K562 (cell line): ENCODE measurements at regions not wholly inside any gene's neighbourhood (a gene's known extent, or its start where the extent isn't known, plus 50 kb on each side); places are given as distances from the start of the nearest gene placed in this dataset.

ENCODE experiments used
- EHMT2 ChIP-seq: fragments of 450-650 bp; IDR thresholded peaks from 2 replicates; pipeline ENCODE4 v1.6.1; 2018; ENCODE audit warnings: antibody characterized with exemption
- MCM5 ChIP-seq: fragments of 450-650 bp; IDR thresholded peaks from 2 replicates; pipeline ENCODE4 v1.6.1; 2016; ENCODE audit warnings: low read depth
- SRSF3 ChIP-seq: fragments of 200-400 bp; formaldehyde crosslinking; IDR thresholded peaks from 2 replicates; pipeline ENCODE4 v1.6.1; 2016; ENCODE audit warnings: mild to moderate bottlenecking, low read length, moderate library complexity; ENCODE audit not compliant: insufficient read depth
- TF ChIP-seq, protein P1 (sequence below), 2 experiments: fragments of 450-650 bp; conservative IDR thresholded peaks; 2 replicates each; pipeline ENCODE4 v1.6.1; 2017; ENCODE audit warnings: mild to moderate bottlenecking in 2 of 2, moderate library complexity in 2 of 2

DNA sequence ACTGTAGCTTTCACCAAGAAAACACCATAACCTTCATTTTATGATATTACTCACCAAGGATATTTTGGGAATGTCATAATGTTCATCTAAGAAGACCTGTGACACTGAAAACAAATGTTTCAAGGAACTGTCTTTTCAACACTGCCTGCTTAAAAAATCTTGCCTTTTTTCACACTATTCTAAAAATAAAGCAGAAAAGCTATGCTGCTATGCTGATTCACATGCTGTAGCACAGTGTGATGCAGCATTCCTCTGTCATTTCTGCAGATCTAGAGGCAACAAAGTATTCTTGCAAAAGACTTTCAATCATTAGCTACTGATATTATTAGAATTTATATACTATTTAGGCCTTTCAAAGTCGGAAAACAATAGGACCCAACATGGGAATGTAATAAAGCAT lies 525.7 kb downstream of the UQCRFS1 start:
- TF ChIP-seq, protein P1, sequence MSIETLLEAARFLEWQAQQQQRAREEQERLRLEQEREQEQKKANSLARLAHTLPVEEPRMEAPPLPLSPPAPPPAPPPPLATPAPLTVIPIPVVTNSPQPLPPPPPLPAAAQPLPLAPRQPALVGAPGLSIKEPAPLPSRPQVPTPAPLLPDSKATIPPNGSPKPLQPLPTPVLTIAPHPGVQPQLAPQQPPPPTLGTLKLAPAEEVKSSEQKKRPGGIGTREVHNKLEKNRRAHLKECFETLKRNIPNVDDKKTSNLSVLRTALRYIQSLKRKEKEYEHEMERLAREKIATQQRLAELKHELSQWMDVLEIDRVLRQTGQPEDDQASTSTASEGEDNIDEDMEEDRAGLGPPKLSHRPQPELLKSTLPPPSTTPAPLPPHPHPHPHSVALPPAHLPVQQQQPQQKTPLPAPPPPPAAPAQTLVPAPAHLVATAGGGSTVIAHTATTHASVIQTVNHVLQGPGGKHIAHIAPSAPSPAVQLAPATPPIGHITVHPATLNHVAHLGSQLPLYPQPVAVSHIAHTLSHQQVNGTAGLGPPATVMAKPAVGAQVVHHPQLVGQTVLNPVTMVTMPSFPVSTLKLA (conservative IDR thresholded peaks at IDR 0.05): no peak
- no peak for TF ChIP-seq EHMT2
- no peak for TF ChIP-seq SRSF3
- no peak for TF ChIP-seq MCM5
